IMR-90 (cell line): ENCODE measurements at regions not wholly inside any gene's neighbourhood (a gene's known extent, or its start where the extent isn't known, plus 50 kb on each side); places are given as distances from the start of the nearest gene placed in this dataset.

ENCODE experiments used
- ATAC-seq: fragments of 200-7000 bp; cut with Tn5 transposase; 2 replicates; pipeline ENCODE4 v1.9.1; 2020; ENCODE audit warnings: low read depth, mild to moderate bottlenecking, moderate library complexity
- BruUV-seq: library from RNA; stranded (reverse); fragments of 400-500 nt; replicated peaks from 2 replicates; lab custom pipeline; 2021; lab: Mats Ljungman, UMichigan
- CTCF ChIA-PET: fragments of 300-600 bp; formaldehyde crosslinking; extraction: SDS; loops from one replicate; lab custom pipeline; 2021; ENCODE audit warnings: antibody characterized with exemption; lab: Yijun Ruan, JAX
- POLR2A ChIA-PET: fragments of 300-600 bp; sonication (Branson Sonifier 250); formaldehyde crosslinking; loops from one replicate; lab custom pipeline; 2022; ENCODE audit warnings: antibody characterized with exemption; ENCODE audit not compliant: unreplicated experiment; lab: Charles Lee
- DNase-seq: peaks from one replicate; pipeline ENCODE4 v3.0.0; 2013
- H2AFZ ChIP-seq: replicated peaks from 2 replicates; pipeline ENCODE3; 2013; ENCODE audit warnings: low read length, mild to moderate bottlenecking; ENCODE audit not compliant: poor library complexity
- H2AK5ac ChIP-seq: 2 replicates; pipeline ENCODE4 v1.6.1; 2013; ENCODE audit warnings: low read depth, low read length, inconsistent platforms
- H2AK9ac ChIP-seq: replicated peaks from 2 replicates; pipeline ENCODE3; 2013; ENCODE audit warnings: mild to moderate bottlenecking, low read depth, low read length, moderate library complexity; ENCODE audit not compliant: poor library complexity
- H2BK120ac ChIP-seq: 2 replicates; pipeline ENCODE4 v1.6.1; 2013; ENCODE audit warnings: low read depth, low read length, inconsistent platforms
- H2BK15ac ChIP-seq: 3 replicates; pipeline ENCODE4 v1.6.1; 2013; ENCODE audit warnings: low read depth, low read length, inconsistent platforms
- H2BK20ac ChIP-seq: 2 replicates; pipeline ENCODE4 v1.6.1; 2013; ENCODE audit warnings: low read depth, mild to moderate bottlenecking, inconsistent platforms, low read length, moderate library complexity
- H2BK5ac ChIP-seq: 2 replicates; pipeline ENCODE4 v1.6.1; 2013; ENCODE audit warnings: mild to moderate bottlenecking, low read depth, low read length, inconsistent platforms; ENCODE audit not compliant: poor library complexity, severe bottlenecking
- H3K14ac ChIP-seq: replicated peaks from 2 replicates; pipeline ENCODE4 v1.6.1; 2013; ENCODE audit warnings: low read depth, low read length, inconsistent platforms
- H3K18ac ChIP-seq: 2 replicates; pipeline ENCODE4 v1.6.1; 2013; ENCODE audit warnings: low read depth, low read length, control low read depth
- H3K23ac ChIP-seq: 2 replicates; pipeline ENCODE4 v1.6.1; 2013; ENCODE audit warnings: low read depth, low read length, inconsistent platforms
- H3K27ac ChIP-seq: 2 replicates; pipeline ENCODE4 v1.5.1; 2013; ENCODE audit warnings: mild to moderate bottlenecking, control low read depth, low read length; ENCODE audit not compliant: insufficient read depth
- H3K27me3 ChIP-seq: 2 replicates; pipeline ENCODE4 v1.6.1; 2013; ENCODE audit warnings: low read length; ENCODE audit not compliant: control insufficient read depth, insufficient read depth
- H3K36me3 ChIP-seq: 2 replicates; pipeline ENCODE4 v1.6.1; 2013; ENCODE audit warnings: low read length, mixed read lengths; ENCODE audit not compliant: control insufficient read depth, insufficient read depth
- H3K4ac ChIP-seq: 2 replicates; pipeline ENCODE4 v1.6.1; 2013; ENCODE audit warnings: low read depth, low read length, inconsistent platforms
- H3K4me1 ChIP-seq: 2 replicates; pipeline ENCODE4 v1.6.1; 2013; ENCODE audit warnings: low read length, mixed read lengths; ENCODE audit not compliant: control insufficient read depth, insufficient read depth
- H3K4me2 ChIP-seq: 2 replicates; pipeline ENCODE4 v1.6.1; 2013; ENCODE audit warnings: low read depth, mild to moderate bottlenecking, control low read depth, low read length, moderate library complexity
- H3K4me3 ChIP-seq: 2 replicates; pipeline ENCODE4 v1.5.1; 2013; ENCODE audit warnings: low read depth, mild to moderate bottlenecking, control low read depth, low read length, moderate library complexity; ENCODE audit not compliant: insufficient read depth
- H3K56ac ChIP-seq: 2 replicates; pipeline ENCODE4 v1.6.1; 2013; ENCODE audit warnings: low read length, inconsistent platforms; ENCODE audit not compliant: insufficient read depth; ENCODE audit errors: extremely low read depth
- H3K79me1 ChIP-seq, 2 experiments: 2 replicates each; pipeline ENCODE4 v1.6.1; 2013; ENCODE audit warnings: low read length in 2 of 2, inconsistent platforms in 1 of 2, low read depth in 1 of 2
- H3K9ac ChIP-seq: 2 replicates; pipeline ENCODE4 v1.6.1; 2013; ENCODE audit warnings: low read depth, low read length, control low read depth
- H3K9me1 ChIP-seq: 2 replicates; pipeline ENCODE4 v1.6.1; 2013; ENCODE audit warnings: low read length, inconsistent platforms; ENCODE audit not compliant: insufficient read depth
- H3K9me3 ChIP-seq: 2 replicates; pipeline ENCODE4 v1.6.1; 2013; ENCODE audit warnings: low read length; ENCODE audit not compliant: control insufficient read depth, insufficient read depth
- H4K20me1 ChIP-seq: 2 replicates; pipeline ENCODE4 v1.6.1; 2013; ENCODE audit warnings: low read length, inconsistent platforms; ENCODE audit not compliant: insufficient read depth
- H4K5ac ChIP-seq: 2 replicates; pipeline ENCODE4 v1.6.1; 2013; ENCODE audit warnings: mild to moderate bottlenecking, low read depth, low read length, control low read depth
- H4K8ac ChIP-seq, 2 experiments: 2 replicates each; pipeline ENCODE4 v1.6.1; 2013; ENCODE audit warnings: low read depth in 2 of 2, low read length in 2 of 2, control low read depth in 1 of 2, inconsistent platforms in 1 of 2
- H4K91ac ChIP-seq: 2 replicates; pipeline ENCODE4 v1.6.1; 2013; ENCODE audit warnings: low read depth, low read length, inconsistent platforms; ENCODE audit not compliant: insufficient read depth
- MAFK ChIP-seq: IDR thresholded peaks from 2 replicates; pipeline ENCODE4 v1.6.1; 2012; ENCODE audit warnings: low read depth, low read length, improper control_type of control experiment
- NFE2L2 ChIP-seq: fragments of 150-350 bp; IDR thresholded peaks from 2 replicates; pipeline ENCODE4 v1.6.1; 2016; ENCODE audit warnings: low read depth, mild to moderate bottlenecking, low read length
- RCOR1 ChIP-seq: IDR thresholded peaks from 2 replicates; pipeline ENCODE4 v1.6.1; 2012; ENCODE audit warnings: mild to moderate bottlenecking, low read length, improper control_type of control experiment; ENCODE audit not compliant: insufficient replicate concordance
- WGBS, 2 experiments: methylation state at CpG; one replicate each; pipeline versions ENCODE4 v1.1.5 to v1.1.7; 2013; ENCODE audit warnings: missing lambda C conversion rate in 2 of 2; ENCODE audit not compliant: insufficient read length in 1 of 2; ENCODE audit errors: extremely low coverage in 2 of 2; 5-methylcytosine and 5-hydroxymethylcytosine counted together
- dilution Hi-C: fragments of 300-500 bp; cut with HindIII; formaldehyde crosslinking; loops from one replicate; pipeline ENCODE4 v1.14.3; 2018; ENCODE audit warnings: low sequenced_read_pairs; ENCODE audit not compliant: unreplicated experiment
- in situ Hi-C: fragments of 300-500 bp; cut with MboI; formaldehyde crosslinking; loops from 3 replicates; pipeline ENCODE4 v1.14.3; 2019; ENCODE audit warnings: low sequenced_read_pairs, inconsistent platforms, mixed read lengths
- intact Hi-C: fragments of 100-400 bp; cut with micrococcal nuclease; formaldehyde crosslinking; loops from 2 replicates; pipeline ENCODE4 v1.10.0; 2022
- TF ChIP-seq, protein P1 (sequence below): fragments of 150-350 bp; IDR thresholded peaks from 2 replicates; pipeline ENCODE4 v1.6.1; 2016; ENCODE audit warnings: low read depth, mild to moderate bottlenecking, low read length, moderate library complexity, borderline replicate concordance

DNA sequence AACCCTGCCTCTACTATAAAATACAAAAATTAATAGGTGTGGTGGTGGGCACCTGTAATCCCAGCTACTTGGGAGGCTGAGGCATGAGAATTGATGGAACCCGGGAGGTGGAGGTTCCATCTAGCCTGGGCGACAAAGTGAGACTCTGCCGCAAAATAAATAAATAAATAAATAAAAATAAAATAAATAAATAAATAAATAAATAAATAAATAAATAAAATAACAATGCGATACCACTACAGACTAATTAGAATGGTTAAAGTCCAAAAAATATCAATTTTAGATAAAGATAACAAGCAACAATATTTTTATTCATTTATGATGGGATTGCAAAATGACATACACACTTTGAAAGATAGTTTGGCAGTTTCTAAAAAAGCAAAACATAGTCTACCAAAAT lies 1131.5 kb downstream of the SI start:
- intact Hi-C loops, result no loop called here
- Histone ChIP-seq H4K5ac (no peak overlapping the region), H4K20me1 (no peaks in the 10 kb centered on the region), H3K9me1 (no peaks in the 10 kb centered on the region), H2BK15ac (no peak overlapping the region), H2BK20ac (no peak overlapping the region), H2AK9ac (no peak overlapping the region), H3K27ac (no peak overlapping the region), H3K4ac (no peak overlapping the region), H2BK120ac (no peak overlapping the region), H4K8ac (no peak overlapping the region), H3K79me1 (no peaks in the 10 kb centered on the region), H4K91ac (no peak overlapping the region), H3K4me3 (no peak overlapping the region), H2AFZ (no peak overlapping the region), H3K56ac (no peak overlapping the region), H3K4me2 (no peak overlapping the region), H3K9ac (no peak overlapping the region), H3K9me3 (no peaks in the 10 kb centered on the region; the same call in 1 of the 2 replicates), H3K18ac (no peak overlapping the region), H3K4me1 (no peaks in the 10 kb centered on the region), H3K23ac (no peak overlapping the region), H2AK5ac (no peak overlapping the region), H3K27me3 (no peaks in the 10 kb centered on the region), H2BK5ac (no peak overlapping the region), H3K14ac (no peak overlapping the region), H3K36me3 (no peaks in the 10 kb centered on the region)
- TF ChIP-seq RCOR1, result no peak
- TF ChIP-seq, protein P1, sequence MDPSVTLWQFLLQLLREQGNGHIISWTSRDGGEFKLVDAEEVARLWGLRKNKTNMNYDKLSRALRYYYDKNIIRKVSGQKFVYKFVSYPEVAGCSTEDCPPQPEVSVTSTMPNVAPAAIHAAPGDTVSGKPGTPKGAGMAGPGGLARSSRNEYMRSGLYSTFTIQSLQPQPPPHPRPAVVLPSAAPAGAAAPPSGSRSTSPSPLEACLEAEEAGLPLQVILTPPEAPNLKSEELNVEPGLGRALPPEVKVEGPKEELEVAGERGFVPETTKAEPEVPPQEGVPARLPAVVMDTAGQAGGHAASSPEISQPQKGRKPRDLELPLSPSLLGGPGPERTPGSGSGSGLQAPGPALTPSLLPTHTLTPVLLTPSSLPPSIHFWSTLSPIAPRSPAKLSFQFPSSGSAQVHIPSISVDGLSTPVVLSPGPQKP, result no peak
- no peak for TF ChIP-seq NFE2L2
- no peak for TF ChIP-seq MAFK
- no TSS peak for BruUV-seq
- ChIA-PET POLR2A (no interaction called here), CTCF (no interaction called here)
- ATAC-seq, result no peak
- dilution Hi-C loops, result no loop called here
- in situ Hi-C loops, result no loop called here
- no peak for DNase-seq
- WGBS, 2 experiments, result no CpG with 5 or more reads among the region's 4 CpGs
